CD14-positive monocyte (primary cell): ENCODE measurements at regions not wholly inside any gene's neighbourhood (a gene's known extent, or its start where the extent isn't known, plus 50 kb on each side); places are given as distances from the start of the nearest gene placed in this dataset.

ENCODE experiments used
- DNase-seq, 3 donors: peaks; one replicate each; pipeline ENCODE4 v3.0.0-alpha.2; 2011 to 2022
- H2AFZ ChIP-seq: 2 replicates; pipeline ENCODE4 v1.6.0; 2012; ENCODE audit warnings: mild to moderate bottlenecking, low read depth, low read length, inconsistent platforms; ENCODE audit not compliant: insufficient read depth, poor library complexity, severe bottlenecking
- H3K27ac ChIP-seq, 2 donors: 1 replicate in 1 of 2; 2 replicates in 1 of 2; pipeline ENCODE4 v1.5.1; 2012 to 2013; ENCODE audit warnings: low read length in 2 of 2, control low read depth in 1 of 2, inconsistent platforms in 1 of 2, low read depth in 1 of 2, mild to moderate bottlenecking in 1 of 2
- H3K27me3 ChIP-seq, 2 donors: one replicate each; pipeline versions ENCODE4 v1.6.0 to v1.6.1; 2011 to 2013; ENCODE audit warnings: low read length in 2 of 2; ENCODE audit not compliant: control insufficient read depth in 2 of 2, insufficient read depth in 2 of 2
- H3K36me3 ChIP-seq, 2 donors: replicated peaks in 1 of 2; 1 replicate in 1 of 2; 2 replicates in 1 of 2; pipeline versions ENCODE4 v1.5.1 to v1.6.1; 2012 to 2013; ENCODE audit warnings: low read length in 2 of 2, control low read depth in 1 of 2, inconsistent platforms in 1 of 2, mild to moderate bottlenecking in 1 of 2; ENCODE audit not compliant: insufficient read depth in 2 of 2, control insufficient read depth in 1 of 2
- H3K4me1 ChIP-seq, 2 donors: 1 replicate in 1 of 2; 2 replicates in 1 of 2; pipeline versions ENCODE4 v1.5.1 to v1.6.1; 2012 to 2013; ENCODE audit warnings: low read length in 2 of 2, control low read depth in 1 of 2, inconsistent platforms in 1 of 2, mild to moderate bottlenecking in 1 of 2, moderate library complexity in 1 of 2; ENCODE audit not compliant: insufficient read depth in 2 of 2, control insufficient read depth in 1 of 2
- H3K4me2 ChIP-seq: replicated peaks from 2 replicates; pipeline ENCODE3; 2012; ENCODE audit warnings: low read length, moderate library complexity, mild to moderate bottlenecking; ENCODE audit not compliant: poor library complexity, severe bottlenecking; ENCODE audit errors: extremely low read depth
- H3K4me3 ChIP-seq, 3 experiments: fragments of 200-600 bp in 1 of 3; sonication (generic) in 1 of 3; replicated peaks in 1 of 3; 1 replicate in 2 of 3; 2 replicates in 1 of 3; pipeline ENCODE4 v1.5.1; 2011 to 2013; ENCODE audit warnings: low read length in 3 of 3, mild to moderate bottlenecking in 3 of 3, control low read depth in 2 of 3, low read depth in 2 of 3, inconsistent platforms in 1 of 3, moderate library complexity in 1 of 3
- H3K79me2 ChIP-seq: 2 replicates; pipeline ENCODE4 v1.6.0; 2012; ENCODE audit warnings: mild to moderate bottlenecking, control low read depth, inconsistent platforms, low read length, moderate library complexity; ENCODE audit not compliant: insufficient read depth
- H3K9ac ChIP-seq: 2 replicates; pipeline ENCODE4 v1.6.0; 2017; ENCODE audit warnings: low read length, mild to moderate bottlenecking; ENCODE audit not compliant: insufficient read depth, poor library complexity, severe bottlenecking
- H3K9me3 ChIP-seq, 2 donors: replicated peaks in 1 of 2; 1 replicate in 1 of 2; 2 replicates in 1 of 2; pipeline versions ENCODE4 v1.5.1 to v1.6.1; 2012 to 2013; ENCODE audit warnings: low read length in 2 of 2, control low read depth in 1 of 2; ENCODE audit not compliant: control insufficient read depth in 1 of 2, insufficient read depth in 1 of 2
- H4K20me1 ChIP-seq: 2 replicates; pipeline ENCODE4 v1.6.0; 2012; ENCODE audit warnings: mild to moderate bottlenecking, low read length, control low read depth, moderate library complexity; ENCODE audit not compliant: insufficient read depth
- H3K27ac Mint-ChIP-seq, 7 donors: one replicate each; pipeline ENCODE4 v1.8.0; 2020; ENCODE audit warnings: mild to moderate bottlenecking in 7 of 7, mixed read lengths in 7 of 7, moderate library complexity in 6 of 7, inconsistent platforms in 2 of 7
- H3K27me3 Mint-ChIP-seq, 3 donors: one replicate each; pipeline ENCODE4 v1.8.0; 2021 to 2022; ENCODE audit warnings: low read depth in 3 of 3, mild to moderate bottlenecking in 3 of 3, mixed read lengths in 3 of 3, moderate library complexity in 3 of 3, inconsistent platforms in 1 of 3
- H3K36me3 Mint-ChIP-seq, 2 donors: one replicate each; pipeline ENCODE4 v1.8.0; 2020; ENCODE audit warnings: mixed read lengths in 2 of 2, inconsistent platforms in 1 of 2, mild to moderate bottlenecking in 1 of 2
- H3K4me1 Mint-ChIP-seq: one replicate; pipeline ENCODE4 v1.8.0; 2020; ENCODE audit warnings: mild to moderate bottlenecking, mixed read lengths
- H3K4me3 Mint-ChIP-seq, 2 donors: one replicate each; pipeline ENCODE4 v1.8.0; 2020; ENCODE audit warnings: mild to moderate bottlenecking in 2 of 2, mixed read lengths in 2 of 2, moderate library complexity in 1 of 2
- H3K9me3 Mint-ChIP-seq, 7 donors: one replicate each; pipeline ENCODE4 v1.8.0; 2020 to 2022; ENCODE audit warnings: mixed read lengths in 7 of 7, mild to moderate bottlenecking in 6 of 7, moderate library complexity in 6 of 7, inconsistent platforms in 2 of 7
- WGBS: methylation state at CpG from one replicate; pipeline ENCODE4 v1.1.5; 2013; ENCODE audit warnings: missing lambda C conversion rate; ENCODE audit not compliant: insufficient coverage; 5-methylcytosine and 5-hydroxymethylcytosine counted together
- intact Hi-C, 2 donors: fragments of 100-400 bp; cut with micrococcal nuclease; formaldehyde crosslinking; loops; one replicate each; pipeline versions ENCODE4 v1.15.0 to v1.15.1; 2023
- TF ChIP-seq, protein P1 (sequence below): fragments of 200-600 bp; IDR thresholded peaks from one replicate; pipeline ENCODE4 v1.8.0; 2022; ENCODE audit warnings: antibody characterized with exemption, mild to moderate bottlenecking

DNA sequence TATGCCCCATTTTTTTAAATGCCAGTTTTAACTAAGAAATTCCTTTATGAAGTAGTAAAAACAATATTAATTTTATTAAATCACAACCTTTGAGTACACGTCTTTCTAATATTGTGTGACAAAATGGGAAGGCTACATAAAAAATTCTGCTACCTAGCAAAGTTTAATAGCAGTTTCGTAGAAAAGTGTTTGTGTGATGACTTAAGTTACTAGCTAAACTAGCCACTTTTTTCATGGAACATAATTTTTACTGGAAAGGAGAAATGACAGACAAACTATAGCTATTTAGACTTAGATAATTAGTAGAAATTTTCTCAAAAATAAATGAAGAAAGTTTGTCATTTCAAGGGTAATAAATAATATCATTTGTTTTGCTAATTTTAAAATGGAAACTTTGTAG, 153.1 kb downstream of the GPAM start:
- Mint-ChIP-seq H3K9me3 (peaks cover 0 to 12% (median 3%) of the 10 kb centered on the region in 7 donors), H3K27ac (no peak overlapping the region), H3K36me3 (no peaks in the 10 kb centered on the region), H3K4me1 (no peaks in the 10 kb centered on the region), H3K4me3 (no peak overlapping the region), H3K27me3 (no peaks in the 10 kb centered on the region)
- no peak for DNase-seq
- Histone ChIP-seq H3K4me3 (no peak overlapping the region), H3K4me1 (no peaks in the 10 kb centered on the region), H3K27ac (no peak overlapping the region), H2AFZ (no peak overlapping the region), H3K9me3 (peaks cover 10 to 16% of the 10 kb centered on the region in 2 donors), H3K27me3 (no peaks in the 10 kb centered on the region), H4K20me1 (no peaks in the 10 kb centered on the region), H3K36me3 (no peaks in the 10 kb centered on the region), H3K79me2 (no peaks in the 10 kb centered on the region), H3K9ac (no peak overlapping the region), H3K4me2 (no peak overlapping the region)
- TF ChIP-seq, protein P1, sequence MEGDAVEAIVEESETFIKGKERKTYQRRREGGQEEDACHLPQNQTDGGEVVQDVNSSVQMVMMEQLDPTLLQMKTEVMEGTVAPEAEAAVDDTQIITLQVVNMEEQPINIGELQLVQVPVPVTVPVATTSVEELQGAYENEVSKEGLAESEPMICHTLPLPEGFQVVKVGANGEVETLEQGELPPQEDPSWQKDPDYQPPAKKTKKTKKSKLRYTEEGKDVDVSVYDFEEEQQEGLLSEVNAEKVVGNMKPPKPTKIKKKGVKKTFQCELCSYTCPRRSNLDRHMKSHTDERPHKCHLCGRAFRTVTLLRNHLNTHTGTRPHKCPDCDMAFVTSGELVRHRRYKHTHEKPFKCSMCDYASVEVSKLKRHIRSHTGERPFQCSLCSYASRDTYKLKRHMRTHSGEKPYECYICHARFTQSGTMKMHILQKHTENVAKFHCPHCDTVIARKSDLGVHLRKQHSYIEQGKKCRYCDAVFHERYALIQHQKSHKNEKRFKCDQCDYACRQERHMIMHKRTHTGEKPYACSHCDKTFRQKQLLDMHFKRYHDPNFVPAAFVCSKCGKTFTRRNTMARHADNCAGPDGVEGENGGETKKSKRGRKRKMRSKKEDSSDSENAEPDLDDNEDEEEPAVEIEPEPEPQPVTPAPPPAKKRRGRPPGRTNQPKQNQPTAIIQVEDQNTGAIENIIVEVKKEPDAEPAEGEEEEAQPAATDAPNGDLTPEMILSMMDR = no peak
- no CpG with 5 or more reads among the region's 2 CpGs for WGBS
- intact Hi-C loops = no loop called here

GRCh38 chr10:112039823-112040222, 143.7 kb downstream of the GPAM start:
- Histone ChIP-seq H3K27me3 (no peaks in the 10 kb centered on the region), H3K27ac (no peak overlapping the region), H3K4me3 (no peak overlapping the region), H3K79me2 (no peaks in the 10 kb centered on the region), H3K4me1 (no peaks in the 10 kb centered on the region), H2AFZ (no peak overlapping the region), H4K20me1 (no peaks in the 10 kb centered on the region), H3K9me3 (peaks cover 0 to 10% of the 10 kb centered on the region in 2 donors), H3K36me3 (no peaks in the 10 kb centered on the region), H3K9ac (no peak overlapping the region), H3K4me2 (no peak overlapping the region)
- intact Hi-C loops = no loop called here
- peaks cover 5 to 28% (median 10%) of the 10 kb centered on the region in 7 donors for H3K9me3 Mint-ChIP-seq
- no CpG with 5 or more reads among the region's 3 CpGs for WGBS
- H3K4me1 Mint-ChIP-seq = no peaks in the 10 kb centered on the region
- no peak for DNase-seq
- peaks cover 0 to 3% (median 1%) of the 10 kb centered on the region in 3 donors for H3K27me3 Mint-ChIP-seq
- H3K36me3 Mint-ChIP-seq = no peaks in the 10 kb centered on the region
- H3K4me3 Mint-ChIP-seq = no peak overlapping the region
- TF ChIP-seq, protein P1 = no peak
- H3K27ac Mint-ChIP-seq = no peak overlapping the region
